WTC11 (cell line): ENCODE measurements at regions not wholly inside any gene's neighbourhood (a gene's known extent, or its start where the extent isn't known, plus 50 kb on each side); places are given as distances from the start of the nearest gene placed in this dataset.

Source experiments
- ATAC-seq: fragments of 200-7000 bp; cut with Tn5 transposase; 2 replicates; pipeline ENCODE4 v1.10.0; 2021; ENCODE audit warnings: mild to moderate bottlenecking, moderate library complexity
- CTCF ChIA-PET: fragments of 300-600 bp; sonication (Branson Sonifier 250); formaldehyde crosslinking; loops from one replicate; lab custom pipeline; 2021; ENCODE audit warnings: antibody characterized with exemption; lab: Charles Lee
- POLR2A ChIA-PET: fragments of 350-600 bp; sonication (Branson Sonifier 250); formaldehyde crosslinking; loops from one replicate; lab custom pipeline; 2021; ENCODE audit warnings: antibody characterized with exemption; lab: Charles Lee
- DNase-seq: peaks from one replicate; pipeline ENCODE4 v3.0.0; 2021; ENCODE audit warnings: low spot score
- H3K27ac Mint-ChIP-seq: 2 replicates; pipeline ENCODE4 v1.8.0; 2021; ENCODE audit warnings: mixed read lengths
- H3K27me3 Mint-ChIP-seq: 2 replicates; pipeline ENCODE4 v1.8.0; 2021; ENCODE audit warnings: low read depth, mild to moderate bottlenecking, moderate library complexity, mixed read lengths
- H3K36me3 Mint-ChIP-seq: 2 replicates; pipeline ENCODE4 v1.8.0; 2021; ENCODE audit warnings: mixed read lengths
- H3K4me1 Mint-ChIP-seq: 2 replicates; pipeline ENCODE4 v1.8.0; 2022; ENCODE audit warnings: mixed read lengths
- H3K4me3 Mint-ChIP-seq: 2 replicates; pipeline ENCODE4 v1.8.0; 2021; ENCODE audit warnings: mild to moderate bottlenecking, moderate library complexity, mixed read lengths
- H3K9me3 Mint-ChIP-seq: 2 replicates; pipeline ENCODE4 v1.8.0; 2021; ENCODE audit warnings: mixed read lengths
- ATF1 ChIP-seq: sonication (generic); formaldehyde crosslinking; IDR thresholded peaks from 2 replicates; pipeline ENCODE4 v1.8.1; 2023; ENCODE audit warnings: mild to moderate bottlenecking, moderate library complexity, missing genetic modification reagents
- ELF4 ChIP-seq: sonication (generic); formaldehyde crosslinking; IDR thresholded peaks from 2 replicates; pipeline ENCODE4 v1.8.1; 2022; ENCODE audit warnings: low read depth, mild to moderate bottlenecking, moderate library complexity, missing genetic modification reagents
- FOXK1 ChIP-seq: sonication (generic); formaldehyde crosslinking; IDR thresholded peaks from 2 replicates; pipeline ENCODE4 v1.8.0; 2022; ENCODE audit warnings: mild to moderate bottlenecking, moderate library complexity, missing genetic modification reagents
- IRF2 ChIP-seq: sonication (generic); formaldehyde crosslinking; IDR thresholded peaks from 2 replicates; pipeline ENCODE4 v1.8.0; 2022; ENCODE audit warnings: low read depth, missing genetic modification reagents, borderline replicate concordance
- JUN ChIP-seq: sonication (generic); formaldehyde crosslinking; IDR thresholded peaks from 2 replicates; pipeline ENCODE4 v1.8.0; 2023; ENCODE audit warnings: mild to moderate bottlenecking, missing genetic modification reagents
- KAT7 ChIP-seq: sonication (generic); formaldehyde crosslinking; IDR thresholded peaks from 2 replicates; pipeline ENCODE4 v1.8.1; 2023; ENCODE audit warnings: missing genetic modification reagents, mild to moderate bottlenecking, borderline replicate concordance
- MXD4 ChIP-seq: fragments of 250-450 bp; sonication (Bioruptor Pico); IDR thresholded peaks from 2 replicates; pipeline ENCODE4 v1.8.0; 2021; ENCODE audit warnings: mild to moderate bottlenecking, moderate library complexity, borderline replicate concordance
- MYBL2 ChIP-seq: sonication (generic); formaldehyde crosslinking; IDR thresholded peaks from 2 replicates; pipeline ENCODE4 v1.8.1; 2023; ENCODE audit warnings: mild to moderate bottlenecking, moderate library complexity, missing genetic modification reagents
- NFATC4 ChIP-seq: fragments of 250-450 bp; sonication (Bioruptor Pico); IDR thresholded peaks from 2 replicates; pipeline ENCODE4 v1.9.0; 2021; ENCODE audit warnings: mild to moderate bottlenecking
- NFYB ChIP-seq: sonication (generic); formaldehyde crosslinking; conservative IDR thresholded peaks from 2 replicates; pipeline ENCODE4 v1.8.0; 2022; ENCODE audit warnings: low read depth, missing genetic modification reagents
- SMAD4 ChIP-seq: sonication (generic); formaldehyde crosslinking; IDR thresholded peaks from 2 replicates; pipeline ENCODE4 v1.8.0; 2022; ENCODE audit warnings: mild to moderate bottlenecking, missing genetic modification reagents
- TP53 ChIP-seq: sonication (generic); formaldehyde crosslinking; IDR thresholded peaks from 2 replicates; pipeline ENCODE4 v1.8.1; 2023; ENCODE audit warnings: mild to moderate bottlenecking, missing genetic modification reagents
- ZNF232 ChIP-seq: sonication (generic); formaldehyde crosslinking; IDR thresholded peaks from 2 replicates; pipeline ENCODE4 v1.8.0; 2022; ENCODE audit warnings: mild to moderate bottlenecking, missing genetic modification reagents
- ZNF396 ChIP-seq: fragments of 250-450 bp; sonication (Bioruptor Pico); IDR thresholded peaks from 2 replicates; pipeline ENCODE4 v1.8.0; 2021; ENCODE audit warnings: mild to moderate bottlenecking, moderate library complexity, borderline replicate concordance
- TF ChIP-seq, protein P1 (sequence below): sonication (generic); formaldehyde crosslinking; IDR thresholded peaks from 2 replicates; pipeline ENCODE4 v1.8.1; 2022; ENCODE audit warnings: low read depth, mild to moderate bottlenecking, moderate library complexity, missing genetic modification reagents, borderline replicate concordance
- TF ChIP-seq, protein P2 (sequence below): sonication (generic); formaldehyde crosslinking; IDR thresholded peaks from 2 replicates; pipeline ENCODE4 v1.8.1; 2023; ENCODE audit warnings: mild to moderate bottlenecking, missing genetic modification reagents, moderate library complexity
- TF ChIP-seq, protein P3 (sequence below): sonication (generic); formaldehyde crosslinking; IDR thresholded peaks from 2 replicates; pipeline ENCODE4 v1.8.1; 2022; ENCODE audit warnings: mild to moderate bottlenecking, missing genetic modification reagents, moderate library complexity, borderline replicate concordance
- TF ChIP-seq, protein P4 (sequence below): sonication (generic); formaldehyde crosslinking; IDR thresholded peaks from 2 replicates; pipeline ENCODE4 v1.8.0; 2023; ENCODE audit warnings: mild to moderate bottlenecking, missing genetic modification reagents
- TF ChIP-seq, protein P5 (sequence below): fragments of 250-450 bp; sonication (Bioruptor Pico); IDR thresholded peaks from 2 replicates; pipeline ENCODE4 v1.8.0; 2021; ENCODE audit warnings: mild to moderate bottlenecking
- TF ChIP-seq, protein P6 (sequence below): fragments of 250-450 bp; sonication (Bioruptor Pico); IDR thresholded peaks from 2 replicates; pipeline ENCODE4 v1.9.0; 2021; ENCODE audit warnings: mild to moderate bottlenecking, borderline replicate concordance
- TF ChIP-seq, protein P7 (sequence below): fragments of 250-450 bp; sonication (Bioruptor Pico); IDR thresholded peaks from 2 replicates; pipeline ENCODE4 v1.9.0; 2021; ENCODE audit warnings: mild to moderate bottlenecking

DNA sequence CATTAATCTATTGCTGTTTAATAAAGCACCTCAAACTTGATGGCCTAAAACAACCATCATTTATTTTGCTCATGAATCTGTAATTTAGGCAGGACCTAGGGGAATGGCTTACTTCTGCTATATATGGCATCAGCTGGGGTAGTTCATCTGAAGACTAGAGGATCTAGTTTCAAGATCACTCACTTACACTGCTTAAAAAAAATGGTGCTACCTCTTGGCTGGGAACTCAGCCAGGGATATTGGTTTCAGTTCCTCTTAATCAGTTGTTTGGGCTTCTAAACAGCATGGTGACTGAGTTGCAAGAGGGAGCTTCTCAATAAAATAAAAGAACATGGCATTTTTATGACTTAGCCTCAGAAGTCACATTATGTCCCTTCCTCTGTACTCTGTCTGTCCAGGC is 142.0 kb downstream of the FAM114A2 start (continued):
- TF ChIP-seq, protein P1, sequence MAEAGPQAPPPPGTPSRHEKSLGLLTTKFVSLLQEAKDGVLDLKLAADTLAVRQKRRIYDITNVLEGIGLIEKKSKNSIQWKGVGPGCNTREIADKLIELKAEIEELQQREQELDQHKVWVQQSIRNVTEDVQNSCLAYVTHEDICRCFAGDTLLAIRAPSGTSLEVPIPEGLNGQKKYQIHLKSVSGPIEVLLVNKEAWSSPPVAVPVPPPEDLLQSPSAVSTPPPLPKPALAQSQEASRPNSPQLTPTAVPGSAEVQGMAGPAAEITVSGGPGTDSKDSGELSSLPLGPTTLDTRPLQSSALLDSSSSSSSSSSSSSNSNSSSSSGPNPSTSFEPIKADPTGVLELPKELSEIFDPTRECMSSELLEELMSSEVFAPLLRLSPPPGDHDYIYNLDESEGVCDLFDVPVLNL (CRISPR knock-in tag): no peak
- TF ChIP-seq, protein P2, sequence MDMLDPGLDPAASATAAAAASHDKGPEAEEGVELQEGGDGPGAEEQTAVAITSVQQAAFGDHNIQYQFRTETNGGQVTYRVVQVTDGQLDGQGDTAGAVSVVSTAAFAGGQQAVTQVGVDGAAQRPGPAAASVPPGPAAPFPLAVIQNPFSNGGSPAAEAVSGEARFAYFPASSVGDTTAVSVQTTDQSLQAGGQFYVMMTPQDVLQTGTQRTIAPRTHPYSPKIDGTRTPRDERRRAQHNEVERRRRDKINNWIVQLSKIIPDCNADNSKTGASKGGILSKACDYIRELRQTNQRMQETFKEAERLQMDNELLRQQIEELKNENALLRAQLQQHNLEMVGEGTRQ (CRISPR knock-in tag): no peak
- TF ChIP-seq ZNF232: no peak

DNA sequence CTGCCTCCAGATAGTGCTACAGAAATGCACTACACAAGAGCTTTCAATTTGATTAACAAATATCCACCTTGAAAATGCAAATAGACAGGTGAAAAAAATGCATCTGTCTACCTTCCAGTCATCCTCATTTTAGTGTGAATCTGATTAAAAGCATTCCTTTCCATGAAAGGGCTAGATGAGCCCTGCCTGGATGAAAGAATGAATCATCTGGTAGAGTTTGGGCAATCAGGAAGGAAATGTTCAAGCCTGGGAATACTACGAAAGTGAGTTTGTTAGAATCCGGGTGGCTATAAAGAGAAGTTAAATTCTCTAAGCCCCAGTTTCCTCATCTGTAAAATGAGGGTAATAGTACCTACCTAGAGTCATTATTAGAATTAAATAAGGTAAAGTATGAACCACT is 142.6 kb downstream of the FAM114A2 start:
- POLR2A ChIA-PET: no interaction called here
- TF ChIP-seq, protein P3, sequence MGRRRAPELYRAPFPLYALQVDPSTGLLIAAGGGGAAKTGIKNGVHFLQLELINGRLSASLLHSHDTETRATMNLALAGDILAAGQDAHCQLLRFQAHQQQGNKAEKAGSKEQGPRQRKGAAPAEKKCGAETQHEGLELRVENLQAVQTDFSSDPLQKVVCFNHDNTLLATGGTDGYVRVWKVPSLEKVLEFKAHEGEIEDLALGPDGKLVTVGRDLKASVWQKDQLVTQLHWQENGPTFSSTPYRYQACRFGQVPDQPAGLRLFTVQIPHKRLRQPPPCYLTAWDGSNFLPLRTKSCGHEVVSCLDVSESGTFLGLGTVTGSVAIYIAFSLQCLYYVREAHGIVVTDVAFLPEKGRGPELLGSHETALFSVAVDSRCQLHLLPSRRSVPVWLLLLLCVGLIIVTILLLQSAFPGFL (CRISPR knock-in tag): no peak
- TF ChIP-seq FOXK1 (CRISPR knock-in tag) (no peak), ELF4 (CRISPR knock-in tag) (no peak), IRF2 (CRISPR knock-in tag) (no peak), ZNF396 (no peak)
- TF ChIP-seq, protein P4, sequence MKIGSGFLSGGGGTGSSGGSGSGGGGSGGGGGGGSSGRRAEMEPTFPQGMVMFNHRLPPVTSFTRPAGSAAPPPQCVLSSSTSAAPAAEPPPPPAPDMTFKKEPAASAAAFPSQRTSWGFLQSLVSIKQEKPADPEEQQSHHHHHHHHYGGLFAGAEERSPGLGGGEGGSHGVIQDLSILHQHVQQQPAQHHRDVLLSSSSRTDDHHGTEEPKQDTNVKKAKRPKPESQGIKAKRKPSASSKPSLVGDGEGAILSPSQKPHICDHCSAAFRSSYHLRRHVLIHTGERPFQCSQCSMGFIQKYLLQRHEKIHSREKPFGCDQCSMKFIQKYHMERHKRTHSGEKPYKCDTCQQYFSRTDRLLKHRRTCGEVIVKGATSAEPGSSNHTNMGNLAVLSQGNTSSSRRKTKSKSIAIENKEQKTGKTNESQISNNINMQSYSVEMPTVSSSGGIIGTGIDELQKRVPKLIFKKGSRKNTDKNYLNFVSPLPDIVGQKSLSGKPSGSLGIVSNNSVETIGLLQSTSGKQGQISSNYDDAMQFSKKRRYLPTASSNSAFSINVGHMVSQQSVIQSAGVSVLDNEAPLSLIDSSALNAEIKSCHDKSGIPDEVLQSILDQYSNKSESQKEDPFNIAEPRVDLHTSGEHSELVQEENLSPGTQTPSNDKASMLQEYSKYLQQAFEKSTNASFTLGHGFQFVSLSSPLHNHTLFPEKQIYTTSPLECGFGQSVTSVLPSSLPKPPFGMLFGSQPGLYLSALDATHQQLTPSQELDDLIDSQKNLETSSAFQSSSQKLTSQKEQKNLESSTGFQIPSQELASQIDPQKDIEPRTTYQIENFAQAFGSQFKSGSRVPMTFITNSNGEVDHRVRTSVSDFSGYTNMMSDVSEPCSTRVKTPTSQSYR (CRISPR knock-in tag): no peak
- no peak overlapping the region for H3K27ac Mint-ChIP-seq
- no peak for DNase-seq
- H3K27me3 Mint-ChIP-seq: no peaks in the 10 kb centered on the region; the same call in 1 of the 2 replicates
- no peak for ATAC-seq
- no peak overlapping the region for H3K4me3 Mint-ChIP-seq
- H3K4me1 Mint-ChIP-seq: no peaks in the 10 kb centered on the region
- CTCF ChIA-PET: no interaction called here
- H3K36me3 Mint-ChIP-seq: no peaks in the 10 kb centered on the region
- H3K9me3 Mint-ChIP-seq: no peaks in the 10 kb centered on the region

DNA sequence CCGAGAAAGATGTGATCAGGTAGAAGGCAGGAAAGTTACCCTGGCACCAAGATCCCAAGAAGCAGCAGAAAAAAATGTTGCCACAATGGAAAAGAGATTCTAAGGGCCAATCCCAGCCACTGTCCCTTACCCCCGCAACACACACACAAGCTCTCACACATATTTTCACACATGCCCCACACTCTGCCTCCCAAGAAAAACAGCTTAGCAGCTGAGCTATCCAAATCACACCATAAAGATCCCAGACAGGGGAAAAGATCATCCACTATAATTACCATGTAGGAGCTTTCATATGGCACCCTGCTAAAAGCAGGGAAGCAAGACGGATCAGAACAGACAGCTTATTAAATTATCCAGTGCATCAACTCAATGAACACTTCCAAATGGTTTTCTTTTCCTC is 143.4 kb downstream of the FAM114A2 start:
- DNase-seq: no peak
- Mint-ChIP-seq H3K27ac (no peak overlapping the region), H3K4me3 (no peak overlapping the region), H3K9me3 (no peaks in the 10 kb centered on the region), H3K36me3 (no peaks in the 10 kb centered on the region), H3K4me1 (no peaks in the 10 kb centered on the region), H3K27me3 (no peaks in the 10 kb centered on the region; the same call in 1 of the 2 replicates)
- no peak for ATAC-seq
- ChIA-PET POLR2A (no interaction called here), CTCF (no interaction called here)
- TF ChIP-seq, protein P1 (CRISPR knock-in tag): no peak
- TF ChIP-seq IRF2 (CRISPR knock-in tag) (no peak), SMAD4 (CRISPR knock-in tag) (no peak), TP53 (CRISPR knock-in tag) (no peak), MXD4 (CRISPR knock-in tag) (no peak), NFATC4 (CRISPR knock-in tag) (no peak), JUN (CRISPR knock-in tag) (no peak), NFYB (CRISPR knock-in tag) (no peak), KAT7 (CRISPR knock-in tag) (no peak), ATF1 (CRISPR knock-in tag) (no peak), MYBL2 (no peak)
- TF ChIP-seq, protein P5, sequence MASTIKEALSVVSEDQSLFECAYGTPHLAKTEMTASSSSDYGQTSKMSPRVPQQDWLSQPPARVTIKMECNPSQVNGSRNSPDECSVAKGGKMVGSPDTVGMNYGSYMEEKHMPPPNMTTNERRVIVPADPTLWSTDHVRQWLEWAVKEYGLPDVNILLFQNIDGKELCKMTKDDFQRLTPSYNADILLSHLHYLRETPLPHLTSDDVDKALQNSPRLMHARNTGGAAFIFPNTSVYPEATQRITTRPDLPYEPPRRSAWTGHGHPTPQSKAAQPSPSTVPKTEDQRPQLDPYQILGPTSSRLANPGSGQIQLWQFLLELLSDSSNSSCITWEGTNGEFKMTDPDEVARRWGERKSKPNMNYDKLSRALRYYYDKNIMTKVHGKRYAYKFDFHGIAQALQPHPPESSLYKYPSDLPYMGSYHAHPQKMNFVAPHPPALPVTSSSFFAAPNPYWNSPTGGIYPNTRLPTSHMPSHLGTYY: no peak
- TF ChIP-seq, protein P6, sequence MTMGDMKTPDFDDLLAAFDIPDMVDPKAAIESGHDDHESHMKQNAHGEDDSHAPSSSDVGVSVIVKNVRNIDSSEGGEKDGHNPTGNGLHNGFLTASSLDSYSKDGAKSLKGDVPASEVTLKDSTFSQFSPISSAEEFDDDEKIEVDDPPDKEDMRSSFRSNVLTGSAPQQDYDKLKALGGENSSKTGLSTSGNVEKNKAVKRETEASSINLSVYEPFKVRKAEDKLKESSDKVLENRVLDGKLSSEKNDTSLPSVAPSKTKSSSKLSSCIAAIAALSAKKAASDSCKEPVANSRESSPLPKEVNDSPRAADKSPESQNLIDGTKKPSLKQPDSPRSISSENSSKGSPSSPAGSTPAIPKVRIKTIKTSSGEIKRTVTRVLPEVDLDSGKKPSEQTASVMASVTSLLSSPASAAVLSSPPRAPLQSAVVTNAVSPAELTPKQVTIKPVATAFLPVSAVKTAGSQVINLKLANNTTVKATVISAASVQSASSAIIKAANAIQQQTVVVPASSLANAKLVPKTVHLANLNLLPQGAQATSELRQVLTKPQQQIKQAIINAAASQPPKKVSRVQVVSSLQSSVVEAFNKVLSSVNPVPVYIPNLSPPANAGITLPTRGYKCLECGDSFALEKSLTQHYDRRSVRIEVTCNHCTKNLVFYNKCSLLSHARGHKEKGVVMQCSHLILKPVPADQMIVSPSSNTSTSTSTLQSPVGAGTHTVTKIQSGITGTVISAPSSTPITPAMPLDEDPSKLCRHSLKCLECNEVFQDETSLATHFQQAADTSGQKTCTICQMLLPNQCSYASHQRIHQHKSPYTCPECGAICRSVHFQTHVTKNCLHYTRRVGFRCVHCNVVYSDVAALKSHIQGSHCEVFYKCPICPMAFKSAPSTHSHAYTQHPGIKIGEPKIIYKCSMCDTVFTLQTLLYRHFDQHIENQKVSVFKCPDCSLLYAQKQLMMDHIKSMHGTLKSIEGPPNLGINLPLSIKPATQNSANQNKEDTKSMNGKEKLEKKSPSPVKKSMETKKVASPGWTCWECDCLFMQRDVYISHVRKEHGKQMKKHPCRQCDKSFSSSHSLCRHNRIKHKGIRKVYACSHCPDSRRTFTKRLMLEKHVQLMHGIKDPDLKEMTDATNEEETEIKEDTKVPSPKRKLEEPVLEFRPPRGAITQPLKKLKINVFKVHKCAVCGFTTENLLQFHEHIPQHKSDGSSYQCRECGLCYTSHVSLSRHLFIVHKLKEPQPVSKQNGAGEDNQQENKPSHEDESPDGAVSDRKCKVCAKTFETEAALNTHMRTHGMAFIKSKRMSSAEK (CRISPR knock-in tag): no peak
- TF ChIP-seq, protein P7, sequence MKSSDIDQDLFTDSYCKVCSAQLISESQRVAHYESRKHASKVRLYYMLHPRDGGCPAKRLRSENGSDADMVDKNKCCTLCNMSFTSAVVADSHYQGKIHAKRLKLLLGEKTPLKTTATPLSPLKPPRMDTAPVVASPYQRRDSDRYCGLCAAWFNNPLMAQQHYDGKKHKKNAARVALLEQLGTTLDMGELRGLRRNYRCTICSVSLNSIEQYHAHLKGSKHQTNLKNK (CRISPR knock-in tag): no peak
